ENCODE measurements at regions not wholly inside any gene's neighbourhood (a gene's known extent, or its start where the extent isn't known, plus 50 kb on each side); places are given as distances from the start of the nearest gene placed in this dataset.

GRCh38 chr2:199202964-199203363, 254.8 kb downstream of the SATB2 start:
- TF ChIP-seq CTCF (IDR thresholded peaks at IDR 0.05): no peak
- no peak for TF ChIP-seq POLR2A (IDR thresholded peaks at IDR 0.05)
